ENCODE measurements at regions not wholly inside any gene's neighbourhood (a gene's known extent, or its start where the extent isn't known, plus 50 kb on each side); places are given as distances from the start of the nearest gene placed in this dataset.

GRCh38 chr3:184632551-184633236, 71.1 kb downstream of the EPHB3 start:
- no peak for TF ChIP-seq CTCF (conservative IDR thresholded peaks at IDR 0.05; ENCODE audit: low read depth, low read length)
- no peak for TF ChIP-seq EZH2phosphoT487 (IDR thresholded peaks at IDR 0.05; ENCODE audit: borderline replicate concordance, low read length)
- no peak for TF ChIP-seq EZH2 (IDR thresholded peaks at IDR 0.05; ENCODE audit: low read length, unreplicated experiment)
